ENCODE measurements at regions not wholly inside any gene's neighbourhood (a gene's known extent, or its start where the extent isn't known, plus 50 kb on each side); places are given as distances from the start of the nearest gene placed in this dataset.

- DNase-seq (ENCODE audit: insufficient read length, low spot score) (no peak), FAIRE-seq (no peak)
- TF ChIP-seq PAX5 (IDR thresholded peaks at IDR 0.05; ENCODE audit: insufficient read depth, low read length, severe bottlenecking) (no peak), SPI1 (IDR thresholded peaks at IDR 0.05; ENCODE audit: low read depth, low read length) (no peak), POU2F2 (IDR thresholded peaks at IDR 0.05; ENCODE audit: low read depth, low read length) (no peak), TAF1 (IDR thresholded peaks at IDR 0.05; ENCODE audit: low read depth, low read length) (no peak), POLR2AphosphoS5 (IDR thresholded peaks at IDR 0.05; ENCODE audit: low read depth, low read length) (no peak), POLR2A (IDR thresholded peaks at IDR 0.05; ENCODE audit: low read depth, low read length) (no peak)
Measured at GRCh38 chr15:39051626-39052322, 487.2 kb upstream of the RASGRP1 start.

- TF ChIP-seq SPI1 (IDR thresholded peaks at IDR 0.05; ENCODE audit: low read depth, low read length) (no peak), POLR2AphosphoS5 (IDR thresholded peaks at IDR 0.05; ENCODE audit: low read depth, low read length) (no peak), TAF1 (IDR thresholded peaks at IDR 0.05; ENCODE audit: low read depth, low read length) (no peak), POLR2A (IDR thresholded peaks at IDR 0.05; ENCODE audit: low read depth, low read length) (no peak), PAX5 (IDR thresholded peaks at IDR 0.05; ENCODE audit: insufficient read depth, low read length, severe bottlenecking) (no peak), POU2F2 (IDR thresholded peaks at IDR 0.05; ENCODE audit: low read depth, low read length) (no peak)
- FAIRE-seq = no peak
- DNase-seq (ENCODE audit: insufficient read length, low spot score) = no peak
Measured at GRCh38 chr15:39052323-39052705, 487.7 kb upstream of the RASGRP1 start.

DNA sequence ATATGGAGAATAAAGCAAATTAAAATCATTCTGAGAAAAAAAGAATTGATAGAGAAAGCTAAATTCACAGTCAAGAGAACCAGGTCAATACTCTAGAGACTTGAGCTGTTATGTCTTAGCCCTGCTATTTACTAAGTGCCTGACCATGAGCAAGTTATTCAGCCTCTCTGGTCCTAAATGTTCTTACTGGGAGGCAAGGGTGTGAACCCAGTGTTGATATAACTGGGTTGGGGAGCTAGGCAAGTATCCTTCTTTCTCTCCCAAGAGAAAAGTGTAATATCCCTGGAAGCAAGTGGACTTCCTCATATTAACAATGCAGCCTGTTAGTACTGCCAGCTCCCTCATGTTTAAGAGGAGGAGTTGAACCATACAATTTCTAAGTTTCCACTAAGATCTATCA is 488.9 kb upstream of the RASGRP1 start:
- TF ChIP-seq POLR2A (IDR thresholded peaks at IDR 0.05; ENCODE audit: low read depth, low read length) (no peak), TAF1 (IDR thresholded peaks at IDR 0.05; ENCODE audit: low read depth, low read length) (no peak), PAX5 (IDR thresholded peaks at IDR 0.05; ENCODE audit: insufficient read depth, low read length, severe bottlenecking) (no peak), SPI1 (IDR thresholded peaks at IDR 0.05; ENCODE audit: low read depth, low read length) (no peak), POLR2AphosphoS5 (IDR thresholded peaks at IDR 0.05; ENCODE audit: low read depth, low read length) (no peak), POU2F2 (IDR thresholded peaks at IDR 0.05; ENCODE audit: low read depth, low read length) (no peak)
- FAIRE-seq (no peak), DNase-seq (ENCODE audit: insufficient read length, low spot score) (no peak)

- DNase-seq (ENCODE audit: insufficient read length, low spot score) (no peak), FAIRE-seq (no peak)
- TF ChIP-seq TAF1 (IDR thresholded peaks at IDR 0.05; ENCODE audit: low read depth, low read length) (no peak), SPI1 (IDR thresholded peaks at IDR 0.05; ENCODE audit: low read depth, low read length) (no peak), POU2F2 (IDR thresholded peaks at IDR 0.05; ENCODE audit: low read depth, low read length) (no peak), POLR2A (IDR thresholded peaks at IDR 0.05; ENCODE audit: low read depth, low read length) (no peak), PAX5 (IDR thresholded peaks at IDR 0.05; ENCODE audit: insufficient read depth, low read length, severe bottlenecking) (no peak), POLR2AphosphoS5 (IDR thresholded peaks at IDR 0.05; ENCODE audit: low read depth, low read length) (no peak)
Measured at GRCh38 chr15:39054128-39054732, 489.6 kb upstream of the RASGRP1 start.

GRCh38 chr15:39056357-39056756 is 491.7 kb upstream of the RASGRP1 start:
- no peak for TF ChIP-seq PAX5 (IDR thresholded peaks at IDR 0.05; ENCODE audit: insufficient read depth, low read length, severe bottlenecking)
- no peak for TF ChIP-seq TAF1 (IDR thresholded peaks at IDR 0.05; ENCODE audit: low read depth, low read length)
- TF ChIP-seq SPI1 (IDR thresholded peaks at IDR 0.05; ENCODE audit: low read depth, low read length) = no peak
- TF ChIP-seq POU2F2 (IDR thresholded peaks at IDR 0.05; ENCODE audit: low read depth, low read length) = no peak
- TF ChIP-seq POLR2AphosphoS5 (IDR thresholded peaks at IDR 0.05; ENCODE audit: low read depth, low read length) = no peak
- no peak for TF ChIP-seq POLR2A (IDR thresholded peaks at IDR 0.05; ENCODE audit: low read depth, low read length)
- DNase-seq (ENCODE audit: insufficient read length, low spot score) = no peak
- FAIRE-seq = no peak

GRCh38 chr15:39058351-39059131 is 493.9 kb upstream of the RASGRP1 start:
- DNase-seq (ENCODE audit: insufficient read length, low spot score) (no peak), FAIRE-seq (no peak)
- TF ChIP-seq PAX5 (IDR thresholded peaks at IDR 0.05; ENCODE audit: insufficient read depth, low read length, severe bottlenecking) = no peak
- TF ChIP-seq POU2F2 (IDR thresholded peaks at IDR 0.05; ENCODE audit: low read depth, low read length) = no peak
- TF ChIP-seq SPI1 (IDR thresholded peaks at IDR 0.05; ENCODE audit: low read depth, low read length) = no peak
- no peak for TF ChIP-seq TAF1 (IDR thresholded peaks at IDR 0.05; ENCODE audit: low read depth, low read length)
- TF ChIP-seq POLR2A (IDR thresholded peaks at IDR 0.05; ENCODE audit: low read depth, low read length) = no peak
- no peak for TF ChIP-seq POLR2AphosphoS5 (IDR thresholded peaks at IDR 0.05; ENCODE audit: low read depth, low read length)

GRCh38 chr15:39059917-39060316 is 495.3 kb upstream of the RASGRP1 start:
- TF ChIP-seq POLR2A (IDR thresholded peaks at IDR 0.05; ENCODE audit: low read depth, low read length) (no peak), POU2F2 (IDR thresholded peaks at IDR 0.05; ENCODE audit: low read depth, low read length) (no peak), TAF1 (IDR thresholded peaks at IDR 0.05; ENCODE audit: low read depth, low read length) (no peak), PAX5 (IDR thresholded peaks at IDR 0.05; ENCODE audit: insufficient read depth, low read length, severe bottlenecking) (no peak)
- FAIRE-seq = no peak
- no peak for DNase-seq (ENCODE audit: insufficient read length, low spot score)

DNA sequence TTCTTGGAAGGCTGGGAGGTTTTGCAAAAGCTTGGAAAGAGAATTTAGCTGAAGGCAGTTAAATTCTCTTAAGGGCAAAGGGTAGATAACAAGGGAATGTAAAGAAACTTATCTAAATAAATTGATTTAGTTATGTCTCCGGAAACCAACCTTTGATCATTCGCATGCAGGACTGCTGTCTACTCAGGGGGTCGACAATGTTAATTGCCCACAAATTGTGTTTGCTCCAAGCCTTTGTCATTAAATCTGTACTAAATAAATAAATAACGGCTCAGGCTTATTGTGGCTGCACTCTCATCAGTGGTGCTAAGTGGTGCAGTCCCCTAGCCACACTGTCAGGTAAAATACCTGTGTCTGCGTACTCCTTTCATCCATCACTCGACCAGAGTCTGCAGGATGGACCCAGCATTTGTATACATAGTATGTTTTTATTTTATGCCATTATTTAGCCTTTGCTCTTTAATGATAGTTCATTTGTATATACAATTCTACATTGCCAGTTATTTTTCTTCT is 497.4 kb upstream of the RASGRP1 start:
- FAIRE-seq (no peak), DNase-seq (ENCODE audit: insufficient read length, low spot score) (no peak)
- TF ChIP-seq TAF1 (IDR thresholded peaks at IDR 0.05; ENCODE audit: low read depth, low read length) (no peak), SPI1 (IDR thresholded peaks at IDR 0.05; ENCODE audit: low read depth, low read length) (no peak), PAX5 (IDR thresholded peaks at IDR 0.05; ENCODE audit: insufficient read depth, low read length, severe bottlenecking) (no peak), POLR2A (IDR thresholded peaks at IDR 0.05; ENCODE audit: low read depth, low read length) (no peak), POU2F2 (IDR thresholded peaks at IDR 0.05; ENCODE audit: low read depth, low read length) (no peak), POLR2AphosphoS5 (IDR thresholded peaks at IDR 0.05; ENCODE audit: low read depth, low read length) (no peak)

GRCh38 chr15:39066677-39067076 is 502.1 kb upstream of the RASGRP1 start:
- TF ChIP-seq POLR2AphosphoS5 (IDR thresholded peaks at IDR 0.05; ENCODE audit: low read depth, low read length) = no peak
- FAIRE-seq = no peak
- no peak for DNase-seq (ENCODE audit: insufficient read length, low spot score)
